ENCODE measurements at regions not wholly inside any gene's neighbourhood (a gene's known extent, or its start where the extent isn't known, plus 50 kb on each side); places are given as distances from the start of the nearest gene placed in this dataset.

- H4K20me1 ChIP-seq (ENCODE audit: control insufficient read depth, extremely low read depth, insufficient read depth, low read length), result peaks cover 6% of the 10 kb centered on the region
- no peak overlapping the region for H3K27ac ChIP-seq (ENCODE audit: control insufficient read depth, insufficient read depth, low read length)
- dilution Hi-C loops (cut with MboI; ENCODE audit: extremely low pct_ligation_motif_present, low sequenced_read_pairs), result no loop called here
- H3K9me3 ChIP-seq (ENCODE audit: control insufficient read depth, low read depth, low read length), result no peaks in the 10 kb centered on the region
- no peaks in the 10 kb centered on the region for H3K9me1 ChIP-seq (ENCODE audit: control insufficient read depth, extremely low read depth, insufficient read depth, low read length)
- no peaks in the 10 kb centered on the region for H3K4me1 ChIP-seq (ENCODE audit: control insufficient read depth, extremely low read depth, insufficient read depth, low read length)
- peaks cover 5% of the 10 kb centered on the region for H3K27me3 ChIP-seq (ENCODE audit: control insufficient read depth, extremely low read depth, insufficient read depth, low read length)
- no peak overlapping the region for H3K4me3 ChIP-seq (ENCODE audit: control insufficient read depth in 2 of 3, extremely low read depth in 1 of 3, insufficient read depth in 2 of 3, low read depth in 1 of 3, low read length in 3 of 3)
- DNase-seq (ENCODE audit: low read depth, low spot score) (no peak), FAIRE-seq (no peak)
- TF ChIP-seq EZH2 (IDR thresholded peaks at IDR 0.05; ENCODE audit: low read length) (no peak), CTCF (optimal IDR thresholded peaks at IDR 0.05 in 1 of 3, IDR thresholded peaks at IDR 0.05 in 1 of 3, conservative IDR thresholded peaks at IDR 0.05 in 1 of 3; ENCODE audit: extremely low read depth in 1 of 3, insufficient read depth in 2 of 3, low read length in 3 of 3) (no peak)
- H2AFZ ChIP-seq (ENCODE audit: control insufficient read depth, low read length), result no peak overlapping the region
- H3K9ac ChIP-seq (ENCODE audit: control insufficient read depth, extremely low read depth, insufficient read depth, low read length), result no peak overlapping the region
- H3K79me2 ChIP-seq (ENCODE audit: control insufficient read depth, insufficient read depth, low read length), result no peaks in the 10 kb centered on the region
- no peaks in the 10 kb centered on the region for H3K36me3 ChIP-seq (ENCODE audit: control insufficient read depth in 2 of 2, extremely low read depth in 1 of 2, insufficient read depth in 2 of 2, low read length in 2 of 2)
- no peak overlapping the region for H3K4me2 ChIP-seq (ENCODE audit: control insufficient read depth, extremely low read depth, insufficient read depth, low read depth, low read length)
Measured at GRCh38 chr16:85251225-85251760, 139.0 kb upstream of the CIBAR2 start.

GRCh38 chr16:85252014-85252413, 139.7 kb upstream of the CIBAR2 start:
- no peak for DNase-seq (ENCODE audit: low read depth, low spot score)

More at GRCh38 chr16:85252014-85252413, 139.7 kb upstream of the CIBAR2 start:
- H3K27me3 ChIP-seq (ENCODE audit: control insufficient read depth, extremely low read depth, insufficient read depth, low read length), result peaks cover 5% of the 10 kb centered on the region
- no peaks in the 10 kb centered on the region for H3K79me2 ChIP-seq (ENCODE audit: control insufficient read depth, insufficient read depth, low read length)
- H3K36me3 ChIP-seq (ENCODE audit: control insufficient read depth in 2 of 2, extremely low read depth in 1 of 2, insufficient read depth in 2 of 2, low read length in 2 of 2), result no peaks in the 10 kb centered on the region
- no peak overlapping the region for H2AFZ ChIP-seq (ENCODE audit: control insufficient read depth, low read length)
- H3K4me1 ChIP-seq (ENCODE audit: control insufficient read depth, extremely low read depth, insufficient read depth, low read length), result no peaks in the 10 kb centered on the region
- H3K4me3 ChIP-seq (ENCODE audit: control insufficient read depth in 2 of 3, extremely low read depth in 1 of 3, insufficient read depth in 2 of 3, low read depth in 1 of 3, low read length in 3 of 3), result no peak overlapping the region
- H3K4me2 ChIP-seq (ENCODE audit: control insufficient read depth, extremely low read depth, insufficient read depth, low read depth, low read length), result no peak overlapping the region
- no peak for TF ChIP-seq CTCF (optimal IDR thresholded peaks at IDR 0.05 in 1 of 3, IDR thresholded peaks at IDR 0.05 in 1 of 3, conservative IDR thresholded peaks at IDR 0.05 in 1 of 3; ENCODE audit: extremely low read depth in 1 of 3, insufficient read depth in 2 of 3, low read length in 3 of 3)
- TF ChIP-seq EZH2 (IDR thresholded peaks at IDR 0.05; ENCODE audit: low read length), result no peak
- no peak for FAIRE-seq
- H3K27ac ChIP-seq (ENCODE audit: control insufficient read depth, insufficient read depth, low read length), result no peak overlapping the region
- H3K9ac ChIP-seq (ENCODE audit: control insufficient read depth, extremely low read depth, insufficient read depth, low read length), result no peak overlapping the region
- peaks cover 8% of the 10 kb centered on the region for H4K20me1 ChIP-seq (ENCODE audit: control insufficient read depth, extremely low read depth, insufficient read depth, low read length)
- H3K9me1 ChIP-seq (ENCODE audit: control insufficient read depth, extremely low read depth, insufficient read depth, low read length), result no peaks in the 10 kb centered on the region
- dilution Hi-C loops (cut with MboI; ENCODE audit: extremely low pct_ligation_motif_present, low sequenced_read_pairs), result no loop called here
- no peaks in the 10 kb centered on the region for H3K9me3 ChIP-seq (ENCODE audit: control insufficient read depth, low read depth, low read length)
